H1 (cell line): ENCODE measurements at regions not wholly inside any gene's neighbourhood (a gene's known extent, or its start where the extent isn't known, plus 50 kb on each side); places are given as distances from the start of the nearest gene placed in this dataset.
"Not testable (repeated sequence)": the region's sequence is repeated elsewhere in the genome, so short reads cannot be mapped to it uniquely, and the experiment has no call there.

Experiments
- CTCF ChIA-PET: fragments of 300-600 bp; sonication (Branson Sonifier 250); formaldehyde crosslinking; loops from one replicate; lab custom pipeline; 2021; ENCODE audit not compliant: partially characterized antibody; lab: Charles Lee
- POLR2A ChIA-PET: fragments of 300-600 bp; sonication (Branson Sonifier 250); formaldehyde crosslinking; loops from one replicate; lab custom pipeline; 2021; ENCODE audit warnings: inconsistent platforms; ENCODE audit not compliant: partially characterized antibody; lab: Charles Lee
- DNase-seq, 2 experiments: peaks; one replicate each; pipeline versions ENCODE4 v3.0.0 to v3.0.0-alpha.2; 2010 to 2022; ENCODE audit warnings: low spot score in 2 of 2, low read depth in 1 of 2, mixed read lengths in 1 of 2
- FAIRE-seq: peaks from 2 replicates; lab custom pipeline; 2011; peaks lifted over from hg19 to GRCh38; lab: Jason Lieb, UNC
- H2AFZ ChIP-seq: 2 replicates; pipeline ENCODE4 v1.8.1; 2012; ENCODE audit warnings: low read length, inconsistent platforms
- H2AK5ac ChIP-seq: 2 replicates; pipeline ENCODE4 v1.6.1; 2013; ENCODE audit warnings: low read depth, low read length
- H2BK120ac ChIP-seq: replicated peaks from 2 replicates; pipeline ENCODE3; 2013; ENCODE audit warnings: low read depth, low read length, inconsistent platforms
- H2BK12ac ChIP-seq: 2 replicates; pipeline ENCODE4 v1.6.1; 2013; ENCODE audit warnings: low read depth, low read length
- H2BK15ac ChIP-seq: 2 replicates; pipeline ENCODE4 v1.6.1; 2013; ENCODE audit warnings: low read length
- H2BK20ac ChIP-seq: 2 replicates; pipeline ENCODE4 v1.6.1; 2013; ENCODE audit warnings: low read length
- H2BK5ac ChIP-seq: 2 replicates; pipeline ENCODE4 v1.6.1; 2013; ENCODE audit warnings: low read depth, low read length
- H3K14ac ChIP-seq: 2 replicates; pipeline ENCODE4 v1.6.1; 2013; ENCODE audit warnings: inconsistent platforms; ENCODE audit not compliant: insufficient read length
- H3K18ac ChIP-seq: 2 replicates; pipeline ENCODE4 v1.6.1; 2013; ENCODE audit warnings: low read length; ENCODE audit errors: extremely low read depth
- H3K23ac ChIP-seq: 2 replicates; pipeline ENCODE4 v1.6.1; 2013; ENCODE audit warnings: inconsistent platforms; ENCODE audit not compliant: insufficient read length
- H3K23me2 ChIP-seq: 2 replicates; pipeline ENCODE4 v1.6.1; 2013; ENCODE audit warnings: low read depth, low read length
- H3K27ac ChIP-seq: 2 replicates; pipeline ENCODE4 v1.6.1; 2011; ENCODE audit warnings: low read depth, low read length, inconsistent platforms
- H3K27me3 ChIP-seq, 4 experiments: replicated peaks in 1 of 4; 1 replicate in 1 of 4; 2 replicates in 3 of 4; pipeline versions ENCODE4 v1.6.1 to v1.8.1; 2011 to 2013; ENCODE audit warnings: low read length in 3 of 4, mild to moderate bottlenecking in 3 of 4, inconsistent platforms in 2 of 4, mixed read lengths in 2 of 4, moderate library complexity in 1 of 4; ENCODE audit not compliant: control insufficient read depth in 3 of 4, insufficient read depth in 3 of 4; ENCODE audit errors: extremely low read depth in 1 of 4
- H3K36me3 ChIP-seq, 4 experiments: 2 replicates each; pipeline versions ENCODE4 v1.6.1 to v1.8.1; 2011 to 2013; ENCODE audit warnings: mild to moderate bottlenecking in 4 of 4, low read length in 3 of 4, moderate library complexity in 2 of 4, control low read depth in 1 of 4, inconsistent platforms in 1 of 4; ENCODE audit not compliant: insufficient read depth in 4 of 4, control insufficient read depth in 2 of 4
- H3K4ac ChIP-seq: replicated peaks from 2 replicates; pipeline ENCODE3; 2013; ENCODE audit warnings: low read length, low read depth, mixed read lengths, inconsistent platforms; ENCODE audit not compliant: insufficient read length
- H3K4me1 ChIP-seq, 4 experiments: replicated peaks in 1 of 4; 1 replicate in 1 of 4; 2 replicates in 3 of 4; pipeline versions ENCODE4 v1.6.1 to v1.8.1; 2011 to 2013; ENCODE audit warnings: low read length in 3 of 4, inconsistent platforms in 2 of 4, mixed read lengths in 1 of 4; ENCODE audit not compliant: insufficient read depth in 4 of 4, control insufficient read depth in 3 of 4
- H3K4me2 ChIP-seq, 2 experiments: 2 replicates each; pipeline versions ENCODE4 v1.6.1 to v1.8.1; 2011 to 2013; ENCODE audit warnings: low read depth in 2 of 2, low read length in 2 of 2, control low read depth in 1 of 2, inconsistent platforms in 1 of 2, mild to moderate bottlenecking in 1 of 2; ENCODE audit not compliant: insufficient read depth in 1 of 2
- H3K4me3 ChIP-seq, 4 experiments: fragments of 200-600, 300-600 bp in 1 of 4; sonication (generic), shearing (Covaris generic), sonication (Bioruptor Twin) in 1 of 4; 2 replicates each; pipeline versions ENCODE4 v1.5.1 to v1.8.1; 2011 to 2016; ENCODE audit warnings: low read length in 4 of 4, low read depth in 3 of 4, control low read depth in 2 of 4, inconsistent platforms in 2 of 4, mild to moderate bottlenecking in 2 of 4, mixed read lengths in 1 of 4, moderate library complexity in 1 of 4; ENCODE audit not compliant: insufficient read depth in 2 of 4; ENCODE audit errors: extremely low read depth in 1 of 4
- H3K56ac ChIP-seq: replicated peaks from 2 replicates; pipeline ENCODE3; 2013; ENCODE audit warnings: low read depth, mild to moderate bottlenecking, mixed read lengths, low read length, inconsistent platforms; ENCODE audit not compliant: insufficient read length
- H3K79me1 ChIP-seq: 2 replicates; pipeline ENCODE4 v1.6.1; 2013; ENCODE audit warnings: low read depth, low read length, control low read depth
- H3K79me2 ChIP-seq, 2 experiments: 2 replicates each; pipeline versions ENCODE4 v1.6.1 to v1.8.1; 2012 to 2013; ENCODE audit warnings: low read length in 2 of 2, mild to moderate bottlenecking in 2 of 2, inconsistent platforms in 1 of 2; ENCODE audit not compliant: insufficient read depth in 2 of 2, control insufficient read depth in 1 of 2
- H3K9ac ChIP-seq, 4 experiments: replicated peaks in 1 of 4; 1 replicate in 1 of 4; 2 replicates in 3 of 4; pipeline versions ENCODE4 v1.6.1 to v1.8.1; 2011 to 2013; ENCODE audit warnings: low read depth in 3 of 4, low read length in 3 of 4, control low read depth in 2 of 4, mild to moderate bottlenecking in 2 of 4, moderate library complexity in 2 of 4, inconsistent platforms in 1 of 4; ENCODE audit errors: extremely low read depth in 1 of 4
- H3K9me3 ChIP-seq, 2 experiments: 2 replicates each; pipeline versions ENCODE4 v1.6.1 to v1.8.1; 2012 to 2013; ENCODE audit warnings: mild to moderate bottlenecking in 2 of 2, moderate library complexity in 2 of 2, control low read depth in 1 of 2, inconsistent platforms in 1 of 2, low read depth in 1 of 2, low read length in 1 of 2, mixed read lengths in 1 of 2; ENCODE audit not compliant: insufficient read depth in 2 of 2
- H4K20me1 ChIP-seq, 2 experiments: replicated peaks in 1 of 2; 2 replicates each; pipeline versions ENCODE3 to v1.8.1; 2011 to 2013; ENCODE audit warnings: inconsistent platforms in 2 of 2, low read length in 2 of 2, mild to moderate bottlenecking in 1 of 2; ENCODE audit not compliant: insufficient read depth in 2 of 2, control insufficient read depth in 1 of 2
- H4K5ac ChIP-seq: 2 replicates; pipeline ENCODE4 v1.6.1; 2013; ENCODE audit warnings: low read length, low read depth, mixed read lengths, inconsistent platforms; ENCODE audit not compliant: insufficient read length
- H4K8ac ChIP-seq: 2 replicates; pipeline ENCODE4 v1.8.0; 2013; ENCODE audit warnings: mild to moderate bottlenecking, moderate library complexity, low read length, inconsistent platforms; ENCODE audit not compliant: insufficient read depth; ENCODE audit errors: extremely low read depth
- H4K91ac ChIP-seq: replicated peaks from 2 replicates; pipeline ENCODE3; 2013; ENCODE audit warnings: low read length, mixed read lengths, inconsistent platforms; ENCODE audit not compliant: insufficient read length
- WGBS, 2 experiments: shearing (Covaris generic) in 1 of 2; methylation state at CpG; one replicate each; pipeline versions ENCODE4 v1.1.6 to v1.1.7; 2013 to 2015; ENCODE audit warnings: low lambda C conversion rate in 2 of 2, mixed read lengths in 2 of 2, inconsistent platforms in 1 of 2, low coverage in 1 of 2, missing lambda C conversion rate in 1 of 2; ENCODE audit not compliant: insufficient replicate concordance in 2 of 2, insufficient coverage in 1 of 2, insufficient read length in 1 of 2; ENCODE audit errors: extremely low coverage in 1 of 2, missing lambda C conversion rate in 1 of 2; 5-methylcytosine and 5-hydroxymethylcytosine counted together

GRCh38 chr5:67982160-67982559 lies 233.4 kb upstream of the PIK3R1 start:
- CTCF ChIA-PET, H3K4me2 ChIP-seq, H2AK5ac ChIP-seq, H4K20me1 ChIP-seq, H4K8ac ChIP-seq, H3K56ac ChIP-seq, DNase-seq, H3K4me1 ChIP-seq, H3K27ac ChIP-seq, H4K91ac ChIP-seq, H3K79me2 ChIP-seq, H3K23me2 ChIP-seq, H2BK20ac ChIP-seq, H2AFZ ChIP-seq, H3K79me1 ChIP-seq, H3K36me3 ChIP-seq, H2BK120ac ChIP-seq, FAIRE-seq, H3K4ac ChIP-seq, H3K27me3 ChIP-seq, H3K14ac ChIP-seq, H3K4me3 ChIP-seq, H3K23ac ChIP-seq, H4K5ac ChIP-seq, POLR2A ChIA-PET, H2BK15ac ChIP-seq, H3K18ac ChIP-seq, H3K9ac ChIP-seq, H2BK5ac ChIP-seq, H2BK12ac ChIP-seq, H3K9me3 ChIP-seq: not testable (repeated sequence)
- WGBS, 2 experiments: 91% methylated on average over 3 of the region's 4 CpGs; no CpG with 5 or more reads in 1 of the 2 experiments
